HCT116 (cell line): ENCODE measurements at regions not wholly inside any gene's neighbourhood (a gene's known extent, or its start where the extent isn't known, plus 50 kb on each side); places are given as distances from the start of the nearest gene placed in this dataset.

ENCODE experiments used
- ATAC-seq: fragments of 200-7000 bp; cut with Tn5 transposase; 2 replicates; pipeline ENCODE4 v1.9.1; 2020; ENCODE audit warnings: mild to moderate bottlenecking, moderate library complexity
- BruUV-seq: library from RNA; stranded (reverse); fragments of 400-500 nt; replicated peaks from 2 replicates; lab custom pipeline; 2021; lab: Mats Ljungman, UMichigan
- CTCF ChIA-PET: fragments of 300-600 bp; sonication (Branson Sonifier 250); formaldehyde crosslinking; loops from one replicate; lab custom pipeline; 2021; ENCODE audit warnings: antibody characterized with exemption; lab: Charles Lee
- POLR2A ChIA-PET: fragments of 300-600, 350-600 bp; sonication (Branson Sonifier 250); formaldehyde crosslinking; loops from one replicate; lab custom pipeline; 2021; ENCODE audit warnings: antibody characterized with exemption; lab: Charles Lee
- RAD21 ChIA-PET, 2 experiments: fragments of 300-600 bp; sonication (Branson Sonifier 250); formaldehyde crosslinking; loops; one replicate each; lab custom pipeline; 2023; ENCODE audit warnings: low total read pairs in 2 of 2; ENCODE audit not compliant: uncharacterized antibody in 2 of 2, unreplicated experiment in 2 of 2, low non-redundant PET in 1 of 2; lab: Charles Lee
- DNase-seq: peaks from one replicate; pipeline ENCODE4 v3.0.0-alpha.2; 2010; ENCODE audit warnings: low read depth, low spot score
- H2AFZ ChIP-seq: fragments of 200-600 bp; shearing (Covaris generic), sonication (generic); 2 replicates; pipeline ENCODE4 v1.6.1; 2017; ENCODE audit warnings: low read depth, mixed run types, mixed read lengths, antibody characterized with exemption, low read length; ENCODE audit not compliant: poor library complexity, severe bottlenecking
- H3K27ac ChIP-seq: 2 replicates; pipeline ENCODE4 v1.5.1; 2012; ENCODE audit warnings: low read depth, low read length
- H3K27me3 ChIP-seq: fragments of 200-600 bp; sonication (generic); 2 replicates; pipeline ENCODE4 v1.6.1; 2016; ENCODE audit warnings: mixed run types, low read length, mixed read lengths; ENCODE audit not compliant: insufficient read depth
- H3K36me3 ChIP-seq, 2 experiments: fragments of 200-500 bp in 1 of 2; fragments of 200-600 bp in 1 of 2; sonication (Bioruptor generic) in 1 of 2; sonication (generic) in 1 of 2; 2 replicates each; pipeline versions ENCODE4 v1.5.1 to v1.6.1; 2014 to 2016; ENCODE audit warnings: low read length in 2 of 2, inconsistent platforms in 1 of 2, mixed read lengths in 1 of 2, mixed run types in 1 of 2; ENCODE audit not compliant: insufficient read depth in 2 of 2, control insufficient read depth in 1 of 2
- H3K4me1 ChIP-seq, 2 experiments: fragments of 200-600 bp in 1 of 2; sonication (generic) in 1 of 2; 2 replicates each; pipeline versions ENCODE4 v1.5.1 to v1.6.1; 2012 to 2017; ENCODE audit warnings: low read length in 2 of 2, inconsistent platforms in 1 of 2, mild to moderate bottlenecking in 1 of 2, mixed read lengths in 1 of 2, mixed run types in 1 of 2, moderate library complexity in 1 of 2; ENCODE audit not compliant: insufficient read depth in 2 of 2, control insufficient read depth in 1 of 2
- H3K4me2 ChIP-seq: fragments of 200-600 bp; sonication (generic); 2 replicates; pipeline ENCODE4 v1.6.1; 2017; ENCODE audit warnings: mixed run types, low read length, mixed read lengths
- H3K4me3 ChIP-seq, 2 experiments: fragments of 200-600 bp in 1 of 2; sonication (generic) in 1 of 2; replicated peaks in 1 of 2; 2 replicates each; pipeline ENCODE4 v1.5.1; 2011 to 2016; ENCODE audit warnings: low read length in 2 of 2, control low read depth in 1 of 2, low read depth in 1 of 2, mild to moderate bottlenecking in 1 of 2, mixed read lengths in 1 of 2, mixed run types in 1 of 2
- H3K79me2 ChIP-seq: fragments of 200-600 bp; sonication (generic); 2 replicates; pipeline ENCODE4 v1.6.1; 2017; ENCODE audit warnings: mild to moderate bottlenecking, mixed run types, low read length, moderate library complexity, mixed read lengths; ENCODE audit not compliant: insufficient read depth
- H3K9ac ChIP-seq: fragments of 200-600 bp; sonication (generic); 2 replicates; pipeline ENCODE4 v1.6.1; 2016; ENCODE audit warnings: low read length, mixed read lengths
- H3K9me2 ChIP-seq: fragments of 200-600 bp; sonication (generic), shearing (Covaris generic); 2 replicates; pipeline ENCODE4 v1.6.1; 2017; ENCODE audit warnings: mixed run types, mild to moderate bottlenecking, moderate library complexity; ENCODE audit not compliant: insufficient read depth
- H3K9me3 ChIP-seq, 2 experiments: fragments of 200-500 bp in 1 of 2; fragments of 200-600 bp in 1 of 2; sonication (Bioruptor generic) in 1 of 2; sonication (generic) in 1 of 2; 2 replicates each; pipeline ENCODE4 v1.6.1; 2014 to 2017; ENCODE audit warnings: low read length in 2 of 2, mixed read lengths in 2 of 2, inconsistent platforms in 1 of 2, low read depth in 1 of 2, mild to moderate bottlenecking in 1 of 2, mixed run types in 1 of 2, moderate library complexity in 1 of 2; ENCODE audit not compliant: control insufficient read depth in 1 of 2, insufficient read depth in 1 of 2
- H4K20me1 ChIP-seq: fragments of 200-600 bp; sonication (generic), shearing (Covaris generic); 2 replicates; pipeline ENCODE4 v1.6.1; 2017; ENCODE audit warnings: mixed run types, mild to moderate bottlenecking, moderate library complexity; ENCODE audit not compliant: insufficient read depth
- ATF3 ChIP-seq: IDR thresholded peaks from 2 replicates; pipeline ENCODE4 v1.6.1; 2012
- CEBPB ChIP-seq: IDR thresholded peaks from 2 replicates; pipeline ENCODE4 v1.6.1; 2012; ENCODE audit warnings: low read depth
- EZH2phosphoT487 ChIP-seq: fragments of 200-600 bp; IDR thresholded peaks from 2 replicates; pipeline ENCODE4 v1.6.1; 2018; ENCODE audit warnings: antibody characterized with exemption, borderline replicate concordance
- FOSL1 ChIP-seq: IDR thresholded peaks from 2 replicates; pipeline ENCODE4 v1.6.1; 2012; ENCODE audit warnings: low read depth
- POLR2AphosphoS5 ChIP-seq: IDR thresholded peaks from 2 replicates; pipeline ENCODE4 v1.6.1; 2011; ENCODE audit warnings: mild to moderate bottlenecking, low read depth, low read length, moderate library complexity
- SIN3A ChIP-seq: IDR thresholded peaks from 2 replicates; pipeline ENCODE4 v1.6.1; 2012; ENCODE audit warnings: low read depth
- SP1 ChIP-seq: IDR thresholded peaks from 2 replicates; pipeline ENCODE4 v1.6.1; 2012; ENCODE audit warnings: low read depth
- TCF7L2 ChIP-seq: IDR thresholded peaks from 2 replicates; pipeline ENCODE4 v1.7.0; 2011; ENCODE audit warnings: borderline replicate concordance, inconsistent platforms; ENCODE audit not compliant: insufficient read depth, insufficient read length; ENCODE audit errors: extremely low read depth
- YY1 ChIP-seq: IDR thresholded peaks from 2 replicates; pipeline ENCODE4 v1.6.1; 2011; ENCODE audit warnings: low read length, low read depth, moderate library complexity, mild to moderate bottlenecking; ENCODE audit not compliant: insufficient replicate concordance; ENCODE audit errors: extremely low read depth
- ZNF274 ChIP-seq: fragments of 200-500 bp; sonication (Bioruptor generic); IDR thresholded peaks from 2 replicates; pipeline ENCODE4 v1.6.1; 2014; ENCODE audit warnings: mild to moderate bottlenecking, low read depth, low read length, inconsistent platforms
- intact Hi-C: fragments of 100-400 bp; cut with micrococcal nuclease; formaldehyde crosslinking; loops from 2 replicates; pipeline ENCODE4 v1.10.0; 2022

- POLR2A ChIA-PET, result no interaction called here
- peaks cover 6 to 22% of the 10 kb centered on the region in 2 experiments; a peak in 3 of 4 replicates for H3K4me1 ChIP-seq
- no peak overlapping the region for H3K9ac ChIP-seq
- no peak overlapping the region for H3K27ac ChIP-seq
- no peak overlapping the region for H3K4me3 ChIP-seq
- RAD21 ChIA-PET, result no interaction called here
- ATAC-seq (no peak), DNase-seq (no peak)
- BruUV-seq, result no TSS peak
- TF ChIP-seq FOSL1, result no peak
- no peak for TF ChIP-seq ZNF274
- TF ChIP-seq TCF7L2, result no peak
- no peak for TF ChIP-seq ATF3
- no peak for TF ChIP-seq CEBPB
- TF ChIP-seq EZH2phosphoT487, result no peak
- TF ChIP-seq SP1, result no peak
- H3K36me3 ChIP-seq, result no peaks in the 10 kb centered on the region
- peak overlapping the region; percentile 35 for H2AFZ ChIP-seq
- intact Hi-C loops, result no loop called here
- no peaks in the 10 kb centered on the region for H3K79me2 ChIP-seq
- H3K9me3 ChIP-seq, result no peaks in the 10 kb centered on the region
- H3K9me2 ChIP-seq, result no peaks in the 10 kb centered on the region
- H3K4me2 ChIP-seq, result no peak overlapping the region
- H3K27me3 ChIP-seq, result no peaks in the 10 kb centered on the region
- no peaks in the 10 kb centered on the region for H4K20me1 ChIP-seq
- CTCF ChIA-PET, result interaction anchor here (0.9 to 1.0 kb wide), 2 partner anchors 23 to 38 kb away, joined by 3 to 5 read pairs; no protein-coding TSS in a partner anchor
Measured at GRCh38 chr6:42509256-42509655, 54.6 kb upstream of the UBR2 start.

GRCh38 chr6:42507901-42508300 is 55.9 kb upstream of the UBR2 start:
- ChIA-PET CTCF (no interaction called here), POLR2A (no interaction called here)

More at GRCh38 chr6:42507901-42508300, 55.9 kb upstream of the UBR2 start:
- H3K79me2 ChIP-seq, result no peaks in the 10 kb centered on the region
- ATAC-seq (no peak), DNase-seq (no peak)
- H3K4me1 ChIP-seq, result peaks cover 6 to 26% of the 10 kb centered on the region in 2 experiments; a peak in 3 of 4 replicates
- H3K4me3 ChIP-seq, result no peak overlapping the region
- RAD21 ChIA-PET, result no interaction called here
- TF ChIP-seq SIN3A (no peak), TCF7L2 (no peak), YY1 (no peak), POLR2AphosphoS5 (no peak)
- no peaks in the 10 kb centered on the region for H3K27me3 ChIP-seq
- H3K27ac ChIP-seq, result no peak overlapping the region
- intact Hi-C loops, result no loop called here
- no peak overlapping the region for H3K9ac ChIP-seq
- H3K36me3 ChIP-seq, result no peaks in the 10 kb centered on the region
- no peaks in the 10 kb centered on the region for H4K20me1 ChIP-seq
- H3K9me3 ChIP-seq, result no peaks in the 10 kb centered on the region
- no peaks in the 10 kb centered on the region for H3K9me2 ChIP-seq
- H3K4me2 ChIP-seq, result no peak overlapping the region
- no TSS peak for BruUV-seq
- H2AFZ ChIP-seq, result peak overlapping the region; percentile 65
